Fibroblast of mammary gland (primary cell): ENCODE measurements at regions not wholly inside any gene's neighbourhood (a gene's known extent, or its start where the extent isn't known, plus 50 kb on each side); places are given as distances from the start of the nearest gene placed in this dataset.

ENCODE experiments used
- DNase-seq: peaks from one replicate; pipeline ENCODE4 v3.0.0-alpha.2; 2010; ENCODE audit warnings: low read depth
- H3K4me3 ChIP-seq: 2 replicates; pipeline ENCODE4 v1.5.1; 2011; ENCODE audit warnings: low read depth, mild to moderate bottlenecking, low read length, moderate library complexity; ENCODE audit not compliant: control insufficient read depth
- CTCF ChIP-seq: conservative IDR thresholded peaks from 2 replicates; pipeline ENCODE4 v1.5.1; 2011; ENCODE audit warnings: low read depth, low read length, inconsistent platforms; ENCODE audit not compliant: control insufficient read depth, insufficient read depth

GRCh38 chr2:145431181-145431951 is 911.4 kb upstream of the ZEB2 start:
- DNase-seq: no peak
- no peak for TF ChIP-seq CTCF
- H3K4me3 ChIP-seq: no peak overlapping the region

- no peak for DNase-seq
- no peak for TF ChIP-seq CTCF
- no peak overlapping the region for H3K4me3 ChIP-seq
Observed at GRCh38 chr2:145423809-145424208, 903.9 kb upstream of the ZEB2 start.

GRCh38 chr2:145422576-145422975 is 902.7 kb upstream of the ZEB2 start:
- no peak for DNase-seq
- H3K4me3 ChIP-seq: no peak overlapping the region
- TF ChIP-seq CTCF: no peak

GRCh38 chr2:145421841-145422240 is 901.9 kb upstream of the ZEB2 start:
- no peak overlapping the region for H3K4me3 ChIP-seq
- TF ChIP-seq CTCF: no peak
- peak; percentile 77 for DNase-seq

- no peak for DNase-seq
- TF ChIP-seq CTCF: no peak
- no peak overlapping the region for H3K4me3 ChIP-seq
Observed at GRCh38 chr2:145416640-145417039, 896.7 kb upstream of the ZEB2 start.

- no peak for DNase-seq
- no peak overlapping the region for H3K4me3 ChIP-seq
- no peak for TF ChIP-seq CTCF
Observed at GRCh38 chr2:145415151-145415550, 895.2 kb upstream of the ZEB2 start.

GRCh38 chr2:145413261-145414030 is 893.5 kb upstream of the ZEB2 start:
- no peak for TF ChIP-seq CTCF

More at GRCh38 chr2:145413261-145414030, 893.5 kb upstream of the ZEB2 start:
- DNase-seq: no peak
- no peak overlapping the region for H3K4me3 ChIP-seq
